ENCODE measurements at regions not wholly inside any gene's neighbourhood (a gene's known extent, or its start where the extent isn't known, plus 50 kb on each side); places are given as distances from the start of the nearest gene placed in this dataset.
"Not testable (repeated sequence)": the region's sequence is repeated elsewhere in the genome, so short reads cannot be mapped to it uniquely, and the experiment has no call there.

DNA sequence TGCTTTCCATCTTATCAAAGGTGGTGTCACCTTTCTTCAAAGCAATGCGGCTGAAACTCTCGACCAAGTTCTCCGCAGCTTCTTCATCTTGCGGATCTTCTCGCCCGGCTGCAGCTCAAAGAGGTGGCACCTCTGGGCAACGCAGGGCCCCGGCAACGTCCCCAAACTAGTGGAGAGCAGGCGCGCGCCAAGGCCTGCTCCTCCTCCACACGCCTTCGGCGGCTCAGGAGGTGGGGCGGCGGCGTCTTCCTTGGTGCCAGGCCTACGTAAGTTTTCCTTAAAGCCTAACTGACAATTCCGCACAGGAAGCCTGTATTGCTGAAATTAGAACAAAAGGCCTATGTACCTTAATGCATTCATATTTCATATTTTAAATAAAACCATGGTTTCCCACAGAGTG is 112.0 kb downstream of the TMX1 start:
- DNase-seq: no peak

DNA sequence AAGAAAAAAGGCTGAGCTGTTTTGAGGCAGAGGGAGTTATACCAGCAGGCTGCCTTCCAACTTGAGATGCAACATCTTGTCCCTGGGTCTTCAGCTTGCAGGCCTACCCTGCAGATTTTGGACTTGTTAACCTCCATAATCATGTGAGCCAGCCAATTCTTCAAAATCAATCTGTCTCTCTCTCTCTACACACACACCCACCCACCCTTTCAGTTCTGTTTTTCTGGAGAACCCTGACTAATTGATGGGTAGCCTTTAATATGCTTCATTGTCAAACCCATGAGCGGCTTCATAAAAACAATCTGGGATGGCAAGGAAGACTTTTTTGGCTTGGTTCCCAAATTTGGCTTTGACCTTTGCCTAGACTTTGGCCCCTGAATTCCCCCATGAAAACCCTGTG is 113.9 kb downstream of the TMX1 start:
- no peak for DNase-seq

- no peak for DNase-seq
Observed at GRCh38 chr14:51354846-51355245, 114.8 kb downstream of the TMX1 start.

- no peak for DNase-seq
Observed at GRCh38 chr14:51356381-51356780, 116.3 kb downstream of the TMX1 start.

- no peak for DNase-seq
Observed at GRCh38 chr14:51357250-51357649, 117.2 kb downstream of the TMX1 start.

- no peak for DNase-seq
Observed at GRCh38 chr14:51360592-51360991, 120.5 kb downstream of the TMX1 start.

DNA sequence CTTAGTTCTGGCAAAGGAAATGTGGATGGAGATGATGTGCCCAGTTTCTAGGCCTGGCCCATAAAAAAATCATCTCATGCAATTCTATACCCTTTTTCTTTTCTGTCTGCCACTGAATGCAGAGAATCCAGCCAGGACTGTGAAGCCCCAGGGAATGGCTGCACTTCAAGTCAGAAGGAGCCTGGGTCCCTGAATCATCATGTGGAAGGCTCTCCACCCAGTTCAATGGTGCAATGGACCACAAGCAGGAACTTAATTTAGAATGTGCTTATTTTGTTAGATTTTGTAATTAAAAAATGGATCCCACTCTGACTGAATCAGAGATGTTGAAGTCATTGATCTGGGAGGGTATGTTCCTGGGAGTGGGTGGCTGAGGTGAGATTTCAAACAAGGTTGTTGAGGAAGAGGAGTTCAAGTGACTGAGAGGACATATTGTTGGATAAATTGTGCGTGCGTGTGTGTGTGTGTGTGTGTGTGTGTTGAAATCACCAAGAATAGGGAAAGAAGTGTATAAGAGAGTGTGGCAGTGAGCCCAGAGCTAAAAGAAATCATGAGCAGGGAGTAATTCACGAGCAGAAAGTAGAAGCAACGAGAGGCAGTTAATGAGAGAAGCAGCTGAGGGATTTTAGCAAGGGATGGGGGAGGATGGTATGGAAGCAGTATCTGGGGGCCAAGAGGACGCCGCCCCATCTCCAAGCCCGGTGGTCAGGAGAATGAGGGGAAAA is 125.4 kb downstream of the TMX1 start:
- DNase-seq: no peak

- DNase-seq: not testable (repeated sequence)
Observed at GRCh38 chr14:51366460-51366859, 126.4 kb downstream of the TMX1 start.

- not testable (repeated sequence) for DNase-seq
Observed at GRCh38 chr14:51366866-51367599, 127.0 kb downstream of the TMX1 start.

GRCh38 chr14:51367600-51367931 is 127.5 kb downstream of the TMX1 start:
- DNase-seq: no peak

GRCh38 chr14:51368721-51369163 is 128.7 kb downstream of the TMX1 start:
- no peak for DNase-seq

DNA sequence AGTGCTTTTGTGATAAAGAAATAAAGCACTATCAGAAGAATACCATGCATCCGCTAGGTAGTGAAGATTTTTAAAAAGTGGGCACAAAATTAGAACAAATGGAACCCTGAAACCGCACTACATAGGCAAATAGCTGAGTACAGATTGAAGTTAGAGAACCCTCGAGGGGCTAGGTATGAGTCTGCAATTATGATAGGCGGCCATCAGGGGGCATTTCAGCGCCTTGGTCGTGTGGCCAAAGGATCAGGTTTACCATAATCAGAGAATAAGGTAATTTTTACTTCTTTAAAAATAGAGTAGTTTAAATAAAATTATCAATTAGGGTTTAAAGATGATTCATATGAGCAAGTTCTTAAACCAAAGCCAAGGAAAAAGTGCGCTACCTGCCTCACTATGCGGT is 129.8 kb downstream of the TMX1 start:
- DNase-seq: no peak

DNA sequence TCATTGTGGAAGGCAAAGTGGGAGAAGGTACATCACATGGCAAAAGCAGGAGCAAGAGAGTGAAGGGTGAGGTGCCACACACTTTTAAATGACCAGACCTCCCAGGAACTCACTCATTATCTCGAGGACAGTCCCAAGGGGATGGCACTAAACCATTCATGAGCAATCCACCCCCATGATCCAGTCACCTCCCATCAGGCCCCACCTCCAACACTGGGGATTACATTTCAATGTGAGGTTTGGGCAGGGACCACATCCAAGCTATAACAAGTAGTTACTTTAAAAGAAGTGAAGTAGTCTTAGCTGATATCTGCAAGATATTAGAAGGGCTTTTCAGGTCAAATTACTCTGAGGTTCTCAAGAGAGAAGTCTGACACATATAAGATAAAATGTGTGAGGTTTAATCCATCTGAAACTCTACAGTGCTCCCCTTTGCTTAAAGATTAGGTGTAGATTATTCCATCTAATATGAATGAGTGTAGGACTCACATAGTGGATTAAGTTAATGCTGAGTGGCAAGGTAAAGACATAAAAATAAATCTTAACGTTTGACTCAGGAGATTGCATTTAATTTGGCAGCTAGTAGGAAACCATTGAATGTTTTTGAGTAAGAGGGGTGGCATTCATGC is 130.8 kb downstream of the TMX1 start:
- DNase-seq: no peak

- DNase-seq: not testable (repeated sequence)
Observed at GRCh38 chr14:51377186-51377585, 137.1 kb downstream of the TMX1 start.

- DNase-seq: peak; percentile 48
Observed at GRCh38 chr14:51382506-51382905, 142.5 kb downstream of the TMX1 start.

DNA sequence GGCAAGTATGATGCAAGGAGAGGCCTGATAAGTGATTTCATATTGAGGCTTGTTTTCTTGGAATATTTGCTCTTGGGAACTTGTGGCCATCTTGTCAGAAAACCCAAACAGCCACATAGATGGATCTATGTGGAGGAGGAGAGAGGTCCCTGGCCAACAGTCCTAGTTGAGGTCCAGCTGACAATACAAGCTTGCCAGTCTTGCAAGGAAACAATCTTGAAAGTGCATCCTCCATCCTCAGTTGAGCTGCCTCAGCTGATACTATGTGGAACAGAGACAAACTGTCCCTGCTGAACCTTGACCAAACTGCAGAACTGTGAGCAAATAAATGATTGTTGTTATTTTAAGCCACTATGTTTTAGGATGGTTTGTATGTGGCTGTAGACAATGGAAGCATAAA is 146.4 kb downstream of the TMX1 start:
- DNase-seq: no peak

GRCh38 chr14:51386983-51387735 is 147.1 kb downstream of the TMX1 start:
- DNase-seq: no peak

DNA sequence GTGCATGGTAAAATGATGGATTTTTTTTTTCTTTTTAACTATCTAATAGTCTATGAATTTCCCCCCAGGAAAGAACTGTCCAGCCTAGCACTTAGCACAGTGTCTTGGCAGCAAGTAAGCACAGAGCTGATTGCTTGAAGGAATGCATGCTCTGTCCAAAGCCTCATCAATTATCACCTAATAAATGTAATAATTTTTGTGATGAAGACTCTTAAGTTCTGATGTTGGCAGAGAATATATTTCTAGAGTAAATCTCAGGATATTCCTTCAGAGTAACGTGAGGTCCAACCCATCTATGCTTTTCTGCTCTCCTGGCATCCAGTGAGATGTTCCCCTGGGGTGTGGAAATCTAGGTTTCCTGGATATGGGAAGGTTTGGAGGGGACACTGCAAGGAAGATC is 152.4 kb downstream of the TMX1 start:
- no peak for DNase-seq

DNA sequence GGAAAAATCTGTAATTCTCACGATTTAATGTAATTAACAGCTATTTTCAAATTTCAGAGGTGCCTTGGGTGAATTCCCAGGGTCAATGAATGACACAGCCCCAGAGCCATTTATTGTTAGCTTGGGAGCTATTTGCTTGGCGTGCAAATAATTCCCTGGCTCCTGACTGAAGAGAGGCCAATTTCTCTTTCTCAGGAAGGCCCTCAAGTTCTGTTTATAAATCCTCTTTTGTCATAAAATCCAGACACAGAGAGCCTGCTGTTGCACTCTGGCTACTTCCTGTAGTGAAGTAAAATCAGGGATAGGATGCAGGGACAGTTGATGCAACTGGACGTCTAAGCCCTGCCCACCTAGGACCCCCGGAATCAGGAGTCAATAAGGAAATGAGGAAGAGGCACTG is 154.3 kb downstream of the TMX1 start:
- no peak for DNase-seq

GRCh38 chr14:51394804-51395203 is 154.8 kb downstream of the TMX1 start:
- DNase-seq: no peak

- DNase-seq: peak; percentile 8
Observed at GRCh38 chr14:51395361-51395849, 155.4 kb downstream of the TMX1 start.

GRCh38 chr14:51396222-51396815 is 156.3 kb downstream of the TMX1 start:
- no peak for DNase-seq

GRCh38 chr14:51398898-51399297 is 158.9 kb downstream of the TMX1 start:
- DNase-seq: no peak
